Right renal cortex interstitium (tissue), 3 donors: ENCODE measurements at regions not wholly inside any gene's neighbourhood (a gene's known extent, or its start where the extent isn't known, plus 50 kb on each side); places are given as distances from the start of the nearest gene placed in this dataset.

Source experiments
- DNase-seq, 3 donors: peaks; one replicate each; pipeline ENCODE4 v3.0.0-alpha.2; 2013; ENCODE audit warnings: low read depth in 3 of 3, low spot score in 2 of 3

DNA sequence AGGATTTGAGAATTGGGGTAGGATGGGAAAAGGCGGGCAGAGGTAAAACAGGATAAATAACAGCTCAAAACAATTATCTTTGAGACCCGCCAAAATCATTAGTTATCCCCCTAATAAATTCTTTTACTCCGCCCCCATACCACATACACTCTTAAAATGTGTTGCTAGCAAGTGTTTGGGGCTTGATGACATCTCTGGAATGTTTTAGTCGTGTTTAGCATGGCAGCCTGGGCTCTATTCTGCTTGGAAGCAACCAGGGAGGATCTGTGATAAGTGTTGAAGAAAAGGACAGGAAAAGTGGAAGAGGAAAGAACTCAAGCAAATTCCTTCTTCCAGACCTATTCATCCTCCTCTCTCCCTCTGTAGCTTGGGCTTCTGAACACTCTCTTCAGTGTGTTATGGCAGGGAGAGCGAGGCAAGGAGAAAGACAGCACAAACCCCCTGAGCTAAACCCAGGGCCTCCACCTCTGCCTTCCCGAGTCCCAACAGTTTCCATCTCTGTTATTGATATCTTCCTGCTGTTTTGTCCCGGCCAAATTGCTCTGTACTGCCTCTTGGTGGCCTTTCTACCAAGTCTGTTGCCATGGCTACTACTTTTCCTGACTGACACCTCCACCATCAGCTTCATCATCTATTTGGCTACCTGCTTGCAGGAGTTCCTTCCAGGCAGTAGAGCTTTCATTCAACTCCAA, 135.8 kb downstream of the RPL22L1 start:
- no peak for DNase-seq

DNA sequence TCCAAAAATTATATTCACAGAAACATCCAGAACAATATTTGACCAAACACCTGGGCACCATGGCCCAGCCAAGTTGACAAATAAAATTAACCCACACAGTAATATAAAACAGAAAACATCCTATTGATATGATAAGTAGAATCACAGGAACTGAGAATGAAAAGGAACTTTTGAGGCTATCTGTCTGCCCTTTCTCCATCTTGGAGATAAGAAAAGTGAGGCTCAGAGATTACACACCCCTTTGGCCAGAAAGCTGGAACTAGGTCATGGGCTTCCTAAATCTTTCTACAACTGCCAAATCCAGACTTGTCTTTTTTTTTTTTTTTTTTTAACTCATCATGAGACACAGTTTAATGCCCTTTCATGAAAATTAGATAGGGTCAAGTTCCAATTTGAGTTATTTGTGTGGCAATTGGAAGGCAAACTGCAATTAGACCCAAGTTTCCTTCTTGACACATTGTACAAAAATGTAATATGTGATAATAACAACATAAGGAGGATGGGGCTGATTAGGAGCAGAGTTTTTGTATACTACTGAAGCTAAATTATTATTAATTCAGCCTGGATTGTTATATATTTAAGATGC, 137.2 kb downstream of the RPL22L1 start:
- DNase-seq: no peak

DNA sequence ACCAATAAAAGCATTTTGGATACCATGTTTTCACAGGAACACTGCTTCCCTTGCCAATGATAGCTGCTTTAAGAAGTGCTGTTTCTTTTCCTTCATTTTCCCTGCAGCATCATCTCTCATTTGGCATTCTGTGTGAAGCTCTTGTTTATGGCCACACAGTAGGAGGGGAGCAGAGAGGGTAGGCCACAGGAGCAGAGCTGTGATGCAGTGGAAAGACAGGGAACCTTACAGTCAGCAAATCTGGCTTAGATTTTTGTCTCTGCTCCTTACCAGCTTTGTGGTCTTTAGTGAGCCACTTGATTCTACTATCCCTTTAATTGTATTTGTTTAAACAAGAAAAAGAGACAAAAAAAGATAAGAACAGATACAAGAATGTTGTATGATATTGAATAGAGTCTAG, 138.7 kb downstream of the RPL22L1 start:
- DNase-seq: no peak

DNA sequence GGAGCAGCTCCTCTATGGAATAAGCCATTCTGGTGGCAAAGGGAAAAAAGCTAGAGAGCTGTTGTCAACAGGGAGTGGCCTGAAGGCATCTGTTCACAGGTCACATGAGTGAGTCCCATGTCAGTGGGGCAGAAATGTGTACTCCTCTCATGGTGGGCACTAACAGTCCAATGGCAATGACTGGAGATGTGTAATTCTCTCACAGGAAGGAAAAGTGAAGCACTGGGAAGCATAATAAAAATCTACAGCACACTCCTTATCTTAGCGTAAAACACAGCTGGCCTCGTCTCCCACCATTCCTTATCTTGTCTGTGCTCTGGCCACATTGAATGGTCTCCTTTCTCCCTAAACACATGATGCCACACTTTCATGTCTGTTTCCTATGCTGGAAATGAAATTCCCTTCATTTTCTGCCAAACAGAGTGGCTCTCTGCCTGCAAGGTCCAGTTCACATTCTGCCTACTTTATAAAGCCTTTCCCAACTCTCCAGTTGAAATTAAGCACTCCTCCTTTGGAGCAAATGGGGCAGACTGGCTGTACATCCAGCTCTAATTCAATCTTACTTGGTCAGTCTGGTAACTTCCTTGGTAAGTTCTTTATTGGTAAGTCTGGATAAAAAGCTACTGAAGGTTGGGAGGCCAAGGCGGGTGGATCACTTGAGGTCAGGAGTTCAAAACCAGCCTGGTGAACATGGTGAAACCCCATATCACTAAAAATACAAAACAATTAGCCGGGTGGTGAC, 139.8 kb downstream of the RPL22L1 start:
- DNase-seq: no peak

DNA sequence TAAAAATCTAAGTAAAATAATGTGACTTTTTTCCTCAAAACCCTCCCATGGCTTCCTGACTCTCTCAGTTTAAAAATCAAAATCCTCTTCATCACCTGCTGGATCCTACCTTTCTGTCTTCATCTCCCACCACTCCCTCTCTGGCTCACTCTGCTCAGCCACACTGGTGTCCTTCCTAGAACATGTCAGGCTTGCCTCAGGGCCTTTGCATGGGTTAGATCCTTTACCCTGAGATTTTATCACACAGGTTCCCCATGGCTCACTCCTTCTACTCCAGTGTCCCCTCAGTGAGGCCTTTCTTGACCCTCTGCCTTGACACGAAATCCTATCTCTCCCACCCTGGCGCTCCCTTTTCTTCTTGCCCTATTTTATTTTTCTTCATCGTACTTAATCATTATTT, 141.8 kb downstream of the RPL22L1 start:
- DNase-seq: no peak

DNA sequence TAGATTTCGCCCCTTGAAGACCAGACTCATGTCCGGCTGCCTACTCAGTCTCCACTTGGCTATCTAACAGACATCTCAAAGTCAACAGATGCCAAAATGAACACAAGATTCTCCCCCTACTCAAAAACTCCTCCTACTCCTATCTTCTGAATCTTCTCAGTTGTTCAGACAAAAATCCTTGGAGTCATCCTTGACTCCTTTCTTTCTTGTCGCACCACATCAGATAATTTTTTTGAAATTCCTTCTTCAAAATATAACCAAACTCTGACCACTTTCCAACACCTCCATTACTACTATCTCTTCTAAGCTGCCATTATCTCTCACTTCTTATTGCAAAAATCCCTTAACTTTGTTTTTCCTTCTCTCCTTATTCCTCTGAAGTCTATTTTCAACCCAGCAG, 141.9 kb upstream of the SLC7A14 start:
- no peak for DNase-seq

DNA sequence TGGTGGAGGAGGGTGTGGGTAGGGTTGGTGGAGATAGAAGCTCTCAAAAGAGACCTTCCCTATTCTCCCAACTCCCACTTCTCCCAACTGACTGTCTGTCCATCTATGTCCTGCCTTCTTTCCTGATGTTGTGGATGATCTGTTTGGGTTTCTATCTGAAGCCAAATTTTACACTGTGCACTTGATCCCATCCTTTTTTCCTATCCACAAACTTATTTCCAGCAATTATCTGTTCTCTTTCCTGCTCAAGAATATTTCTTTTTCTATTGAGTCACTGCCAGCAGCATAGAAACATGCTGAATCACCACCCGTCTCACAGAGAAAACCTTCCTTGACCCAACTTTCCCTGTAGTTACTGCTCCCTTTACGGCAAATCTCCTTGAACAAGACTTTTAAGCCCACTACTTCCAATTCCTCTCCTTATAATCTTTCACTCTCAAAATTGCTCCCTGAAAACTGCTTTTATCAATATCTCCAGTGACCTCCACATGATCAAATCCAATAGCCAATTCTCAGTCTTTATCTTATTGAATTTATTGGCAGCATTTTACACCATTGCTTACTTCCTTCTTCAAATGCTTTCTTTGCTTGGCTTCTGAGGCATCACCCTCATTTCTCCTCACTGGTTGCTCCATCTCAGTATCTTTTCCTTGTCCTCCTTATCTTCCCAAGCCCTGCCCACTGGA, 141.2 kb upstream of the SLC7A14 start:
- no peak for DNase-seq

DNA sequence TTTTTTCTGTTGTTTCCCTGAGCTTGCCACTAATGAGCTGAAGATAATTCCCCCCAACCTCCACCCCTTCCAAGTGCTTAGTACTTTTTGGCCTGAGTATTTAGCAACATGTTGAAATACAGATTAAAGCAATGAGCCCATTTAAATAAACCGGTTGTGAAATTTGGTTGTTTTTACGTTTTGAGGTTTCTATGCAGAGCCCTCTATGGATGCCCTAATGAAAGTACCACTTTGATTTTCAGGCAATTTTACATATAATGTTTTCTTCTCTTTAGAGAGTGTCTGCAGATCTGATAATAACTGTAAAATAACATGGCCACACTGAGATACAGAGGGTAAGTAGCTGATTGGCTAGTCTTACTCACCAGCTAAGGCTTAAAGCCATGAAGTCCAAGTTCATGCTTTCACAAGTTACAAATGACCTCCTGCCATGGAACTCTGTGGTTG, 139.4 kb upstream of the SLC7A14 start:
- DNase-seq: no peak

DNA sequence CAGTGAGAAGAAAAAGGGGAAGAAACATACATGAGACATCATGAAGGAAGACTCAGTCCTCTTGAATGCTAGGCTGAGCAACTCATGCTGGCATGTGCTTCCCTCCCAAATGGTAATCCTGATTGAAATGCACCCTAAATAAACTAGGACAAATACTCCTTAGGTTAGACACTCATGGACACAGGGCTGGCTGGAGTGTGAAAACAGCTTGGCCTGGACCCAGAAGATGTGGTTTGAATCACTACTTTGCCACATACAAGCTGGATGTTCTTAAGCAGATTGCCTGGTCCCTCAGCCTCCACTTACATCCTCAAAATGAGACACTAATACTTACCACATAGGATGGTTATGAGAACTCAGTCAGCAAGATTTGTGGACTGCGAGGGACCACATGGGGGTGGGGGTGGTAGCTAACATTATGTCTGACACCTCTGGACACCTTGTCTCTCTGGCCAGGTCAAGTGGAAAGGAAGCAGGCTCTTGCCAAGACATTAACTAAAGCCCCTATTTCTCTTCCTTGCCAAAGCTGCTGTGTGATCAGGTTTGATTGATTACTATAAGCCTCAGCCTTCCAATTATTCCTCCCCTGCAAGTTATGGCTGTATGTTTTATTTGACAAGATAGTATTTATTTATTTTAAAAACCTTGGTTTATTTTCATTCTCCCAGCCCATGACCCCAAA, 138.9 kb upstream of the SLC7A14 start:
- no peak for DNase-seq

DNA sequence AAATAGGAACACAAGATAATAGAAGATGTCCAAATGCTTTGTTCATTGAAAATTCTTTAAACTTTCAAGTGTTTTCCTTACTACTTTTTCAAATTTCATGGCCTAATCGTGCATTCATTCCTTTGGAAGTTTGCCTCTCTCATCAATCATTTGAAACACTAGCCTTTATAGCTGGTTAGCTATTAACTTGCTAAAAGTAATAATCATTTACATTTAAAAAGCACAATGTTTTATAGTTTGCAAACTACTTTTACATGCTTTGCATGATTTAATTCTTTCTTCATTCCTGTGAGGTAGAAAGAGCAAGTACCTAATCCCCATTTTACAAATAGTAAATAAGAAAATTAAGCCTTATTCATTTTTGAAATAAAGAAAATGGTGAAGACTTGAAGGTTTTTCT, 137.4 kb upstream of the SLC7A14 start:
- DNase-seq: peak in 1 of 3 donors; percentile 30

DNA sequence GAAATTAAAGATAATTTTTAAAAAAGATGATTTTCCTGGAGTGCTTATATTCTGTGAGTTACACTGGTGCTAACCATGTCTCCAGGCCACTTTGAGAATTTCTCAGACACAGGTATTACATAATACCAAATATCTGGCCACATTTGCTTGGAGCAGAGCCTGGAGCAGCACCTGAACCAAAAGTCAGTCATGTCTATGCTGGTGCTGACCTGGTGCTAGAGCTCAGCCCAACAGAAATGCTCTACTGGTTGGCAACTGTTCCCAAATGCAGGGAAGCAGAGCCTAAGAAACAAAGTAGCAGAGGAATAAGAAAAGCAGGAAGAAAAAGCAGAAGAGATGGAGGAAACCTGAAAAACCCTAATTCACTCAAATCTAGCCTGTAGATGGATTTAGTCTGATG, 135.7 kb upstream of the SLC7A14 start:
- DNase-seq: no peak

DNA sequence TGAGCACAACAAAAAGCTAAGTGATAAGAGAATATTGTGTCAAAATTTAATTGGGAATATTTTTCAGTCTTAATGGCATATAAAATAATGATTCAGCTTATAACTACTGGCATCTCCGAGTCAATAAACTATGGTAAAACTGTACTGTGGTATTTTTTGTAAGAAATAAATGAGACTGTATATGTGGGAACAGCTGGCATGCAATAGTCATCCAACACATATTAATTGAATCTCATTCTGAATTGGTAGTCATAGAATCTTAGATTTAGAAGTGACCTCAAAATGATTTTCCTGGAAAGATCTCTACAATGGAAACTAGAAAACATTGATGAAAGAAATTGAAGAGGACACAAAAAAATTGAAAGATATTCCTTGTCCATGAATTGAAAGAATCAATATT, 133.4 kb upstream of the SLC7A14 start:
- no peak for DNase-seq

DNA sequence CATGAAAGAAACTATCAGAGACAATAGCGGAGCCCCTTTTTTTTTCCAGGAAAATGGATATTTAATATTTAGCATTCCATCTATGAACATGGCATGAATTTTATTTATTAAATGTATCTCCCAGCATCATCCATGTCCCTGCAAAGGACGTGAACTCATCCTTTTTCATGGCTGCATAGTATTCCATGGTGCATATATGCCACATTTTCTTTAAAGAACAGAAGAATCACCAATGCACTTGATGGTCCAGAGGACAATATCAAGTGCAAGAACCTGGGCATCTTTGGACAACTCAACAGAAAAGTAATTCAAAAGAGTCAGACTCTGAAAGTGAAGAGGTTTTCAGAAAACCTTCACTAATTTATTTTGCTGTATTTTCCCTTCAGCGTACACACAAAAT, 133.0 kb upstream of the SLC7A14 start:
- no peak for DNase-seq

DNA sequence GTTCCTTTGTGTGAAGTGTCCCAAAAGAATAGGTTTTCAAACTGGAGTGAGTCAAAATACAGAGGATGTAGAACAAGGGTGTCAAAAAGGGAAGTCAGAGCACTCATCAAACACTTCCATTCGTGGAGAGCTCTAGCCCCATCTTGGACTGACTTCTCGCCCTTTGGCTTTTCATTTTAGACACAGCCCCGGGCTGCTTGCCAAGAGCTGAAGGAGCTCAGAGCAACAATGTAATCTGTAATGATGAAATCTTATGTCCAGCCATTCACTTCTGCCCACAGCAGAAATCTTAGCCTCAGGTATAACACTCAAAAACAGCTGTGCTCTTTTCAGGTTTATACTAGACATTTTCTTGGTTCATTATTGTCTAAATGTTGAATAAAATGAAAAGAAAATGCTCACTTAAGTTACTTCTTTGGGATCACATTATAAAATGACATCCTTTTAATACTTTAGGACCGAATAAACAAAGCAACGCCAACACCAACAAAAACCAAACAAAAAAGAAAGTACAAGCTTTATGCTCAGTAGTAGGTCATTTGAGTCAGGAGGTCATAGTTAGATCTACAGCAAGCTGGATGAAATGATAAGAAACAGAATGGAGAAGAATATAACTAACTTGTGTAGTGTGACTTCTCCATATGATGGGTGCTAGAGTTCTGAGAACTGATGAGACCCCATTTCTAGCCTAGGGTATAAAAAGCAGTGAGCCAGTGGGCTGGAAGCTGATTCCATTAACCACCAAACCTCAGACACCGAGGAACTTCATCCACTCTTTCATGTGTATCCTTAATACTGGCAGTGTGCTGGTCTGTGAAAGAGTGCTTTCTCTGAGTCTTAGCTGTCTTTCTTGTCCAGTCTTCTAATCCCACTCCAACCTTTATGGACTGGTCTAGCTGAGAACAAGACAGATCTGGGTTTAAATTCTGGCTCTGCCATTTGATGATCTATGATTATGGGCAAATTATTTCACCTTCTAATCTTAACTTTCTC, 131.8 kb upstream of the SLC7A14 start:
- DNase-seq: no peak

DNA sequence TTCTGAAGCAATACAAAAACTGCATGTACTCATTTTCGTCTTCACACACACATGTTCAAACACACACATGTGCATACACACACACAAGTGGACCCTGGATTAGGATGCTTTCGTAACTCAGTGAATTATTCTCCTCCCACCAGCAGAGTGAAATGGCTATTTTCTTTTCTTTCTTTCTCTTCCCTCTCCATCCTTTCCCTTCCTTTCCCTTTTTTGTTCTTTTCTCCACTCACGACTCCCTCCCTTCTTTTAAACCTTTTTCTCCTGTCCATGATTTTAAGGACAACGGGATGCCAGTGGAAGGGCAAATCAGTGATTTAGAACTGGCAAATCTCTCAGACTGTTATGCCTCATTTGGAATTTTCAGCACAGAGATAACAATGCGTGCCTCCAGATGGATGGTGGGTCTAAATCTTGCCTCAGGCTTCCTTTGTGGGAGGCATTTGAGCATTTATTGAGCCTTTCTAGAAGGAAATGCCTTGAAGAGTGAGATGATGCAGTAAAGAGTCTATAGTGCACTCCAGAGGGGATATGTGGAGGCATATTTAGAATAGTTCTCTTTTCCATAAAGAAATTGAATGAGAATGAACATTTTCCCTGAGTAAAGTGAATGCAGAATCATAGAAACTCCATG, 130.4 kb upstream of the SLC7A14 start:
- DNase-seq: no peak

DNA sequence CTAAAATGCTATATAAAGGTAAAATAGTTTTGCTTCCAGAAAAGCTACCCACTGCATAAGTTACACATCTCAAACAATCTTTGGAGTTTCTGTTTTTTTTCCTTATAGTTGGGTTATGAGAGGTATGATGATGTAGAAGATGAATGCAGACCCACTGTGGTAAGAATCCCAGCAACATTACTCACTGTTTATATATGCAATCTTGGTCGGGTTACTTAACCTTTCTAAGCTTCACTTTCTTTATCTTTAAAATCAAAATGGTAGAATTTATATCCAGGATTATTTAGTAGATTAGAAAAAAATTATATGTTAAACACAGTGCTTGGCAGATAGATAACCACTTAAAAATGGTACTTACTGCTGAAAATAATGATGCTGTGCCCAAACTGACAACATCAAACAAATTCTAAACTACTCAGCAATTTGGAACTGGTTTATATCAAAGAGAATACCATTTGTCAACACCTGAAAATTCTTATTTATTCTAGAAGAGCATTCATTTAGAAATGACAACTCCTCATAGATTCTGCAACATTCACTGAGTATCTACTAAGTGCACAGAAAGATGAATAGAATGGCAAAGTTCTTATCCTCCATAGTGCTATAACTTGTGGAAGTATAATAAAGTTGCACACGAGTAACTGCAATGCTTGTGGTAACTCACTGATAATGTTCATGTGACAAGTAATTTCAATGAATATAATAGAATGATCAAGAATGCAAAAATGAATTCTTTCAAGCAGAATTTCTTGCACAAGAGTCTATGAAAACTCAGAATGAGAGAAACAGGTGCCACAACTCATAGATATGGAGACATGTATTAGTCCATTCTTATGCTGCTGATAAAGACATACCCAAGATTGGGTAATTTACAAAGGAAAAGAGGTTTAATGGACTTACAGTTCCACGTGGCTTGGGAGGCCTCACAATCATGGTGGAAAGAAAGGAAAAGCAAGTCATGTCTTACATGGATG, 129.0 kb upstream of the SLC7A14 start:
- no peak for DNase-seq

DNA sequence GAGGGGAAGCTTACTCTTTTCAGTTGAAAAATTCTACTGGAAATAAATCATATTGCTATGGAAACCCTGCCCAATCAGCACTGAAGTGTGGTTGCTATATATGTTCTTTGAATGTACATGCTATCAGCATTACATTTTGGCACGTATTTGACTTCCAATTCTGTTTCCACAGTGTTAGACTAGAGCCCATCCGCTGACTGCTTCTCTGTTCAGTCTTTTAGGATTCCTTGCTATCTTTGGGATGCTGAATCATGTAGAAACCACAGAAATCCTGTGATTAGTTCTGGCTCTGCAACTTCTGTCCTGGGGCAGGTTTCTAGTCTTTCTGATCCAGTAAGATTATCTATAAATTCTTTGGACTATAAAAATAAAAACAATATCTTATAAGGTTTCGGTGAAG, 128.2 kb upstream of the SLC7A14 start:
- no peak for DNase-seq

DNA sequence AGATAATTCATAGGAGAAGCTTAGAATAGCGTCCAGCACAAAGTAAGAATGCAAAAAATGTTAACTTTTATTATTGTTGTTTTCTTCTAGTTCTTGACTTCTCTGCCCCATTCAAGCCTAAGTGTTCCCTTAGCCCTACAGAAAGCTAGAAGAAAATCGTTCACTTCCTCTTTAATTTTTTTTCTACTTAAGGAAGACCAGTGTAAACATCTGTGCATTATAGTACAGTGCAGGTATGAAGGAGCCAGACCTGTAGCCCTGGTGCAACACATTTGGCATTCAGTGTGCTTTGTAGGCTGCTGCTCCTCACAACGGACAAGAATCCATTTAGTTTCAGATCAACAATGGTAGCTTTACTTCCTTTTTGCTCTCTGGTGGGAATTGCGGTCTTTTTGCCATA, 127.8 kb upstream of the SLC7A14 start:
- DNase-seq: no peak
